ELF-1 (cell line): ENCODE measurements at regions not wholly inside any gene's neighbourhood (a gene's known extent, or its start where the extent isn't known, plus 50 kb on each side); places are given as distances from the start of the nearest gene placed in this dataset.
A peak's percentile ranks its signal among the peaks of the same experiment; 100 is the strongest.

Source experiments
- DNase-seq: peaks from one replicate; pipeline ENCODE4 v3.0.0-alpha.2; 2016; ENCODE audit warnings: low read depth, low spot score

DNA sequence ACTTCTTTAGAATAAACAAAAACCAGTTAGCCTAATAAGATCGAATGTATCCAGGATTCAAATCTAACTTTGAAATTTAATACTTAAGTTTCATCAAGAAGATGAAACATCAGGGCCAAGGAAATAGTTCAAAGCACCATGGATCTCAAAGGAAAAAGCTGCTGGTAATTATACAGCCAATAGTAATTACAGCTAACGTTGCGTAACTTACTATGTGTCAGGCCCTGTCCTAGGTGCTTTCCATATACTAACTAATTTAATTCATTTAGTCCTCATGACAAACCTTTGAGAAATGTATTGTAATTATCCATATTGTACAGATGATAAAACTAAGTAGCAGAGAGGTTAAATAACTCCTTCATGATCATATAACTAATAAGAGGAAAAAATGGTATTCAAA is 598.6 kb downstream of the NYAP2 start:
- no peak for DNase-seq

DNA sequence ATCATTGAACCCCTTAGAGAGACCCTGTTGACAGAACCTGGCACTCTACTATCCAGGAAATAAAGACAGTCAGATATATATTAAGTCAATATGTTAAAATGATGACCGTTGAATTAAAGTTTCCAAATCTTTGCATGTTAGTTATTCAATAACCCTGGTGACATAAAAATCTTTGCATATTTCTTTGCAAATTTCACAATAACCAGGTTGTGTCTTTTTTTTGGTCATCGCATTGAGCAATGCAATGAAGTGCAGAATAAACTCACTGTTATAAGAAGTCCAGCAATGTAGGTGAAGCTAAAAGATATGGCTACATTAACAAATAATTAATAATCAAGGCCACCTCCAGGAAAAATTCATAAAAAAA is 596.9 kb downstream of the NYAP2 start:
- no peak for DNase-seq

- no peak for DNase-seq
These were observed 596.4 kb downstream of the NYAP2 start for GRCh38 chr2:225995796-225996461.

DNA sequence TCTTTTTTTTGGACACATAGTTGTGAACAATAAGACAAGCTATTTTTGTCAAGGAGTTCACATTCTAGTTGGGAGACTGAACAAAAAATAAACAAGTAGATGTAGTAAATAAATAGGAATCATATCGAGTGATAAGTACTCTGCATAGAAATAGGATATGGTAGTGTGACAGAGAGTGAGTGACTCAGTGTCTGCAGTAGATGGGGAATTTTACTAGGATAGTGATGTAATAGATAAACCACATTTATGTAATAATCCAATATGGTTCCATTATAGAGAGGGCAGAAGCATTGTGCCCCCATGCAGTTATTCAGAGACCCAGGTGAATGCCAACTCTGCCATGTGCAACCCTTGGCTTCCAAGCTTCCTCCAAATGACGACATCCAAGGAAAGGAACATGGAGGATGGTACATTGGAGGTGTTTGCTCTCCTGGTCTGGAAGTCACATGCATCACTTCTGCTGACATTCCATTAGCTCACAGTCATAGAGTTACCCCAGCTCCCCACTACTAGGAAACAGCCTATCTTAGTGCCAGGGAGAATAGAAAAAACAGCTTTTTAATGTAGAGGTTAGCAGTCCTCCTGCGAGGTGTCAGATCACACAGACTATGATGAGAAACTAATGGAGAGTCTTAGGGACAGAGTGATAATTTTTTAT is 595.4 kb downstream of the NYAP2 start:
- no peak for DNase-seq

DNA sequence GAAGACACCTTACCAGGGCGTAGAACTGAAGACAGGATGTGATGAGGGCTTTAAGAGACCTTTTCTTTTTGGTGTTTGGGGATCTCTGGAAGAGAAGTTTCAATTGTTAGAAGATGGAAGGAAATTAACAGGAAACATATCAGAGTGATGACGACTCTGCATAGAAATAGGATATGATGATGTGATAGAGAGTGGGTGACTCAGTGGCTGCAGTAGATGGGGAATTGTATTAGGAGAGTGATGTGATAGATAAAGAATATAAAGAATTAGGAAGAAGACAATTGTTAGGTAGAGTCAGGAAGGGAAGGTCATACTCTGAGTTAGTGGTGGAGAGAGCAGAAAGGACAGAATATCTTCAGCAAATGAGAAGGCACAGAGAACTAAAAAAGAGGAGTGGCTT is 593.9 kb downstream of the NYAP2 start:
- DNase-seq = no peak

GRCh38 chr2:225989809-225990208 is 590.3 kb downstream of the NYAP2 start:
- DNase-seq = no peak

DNA sequence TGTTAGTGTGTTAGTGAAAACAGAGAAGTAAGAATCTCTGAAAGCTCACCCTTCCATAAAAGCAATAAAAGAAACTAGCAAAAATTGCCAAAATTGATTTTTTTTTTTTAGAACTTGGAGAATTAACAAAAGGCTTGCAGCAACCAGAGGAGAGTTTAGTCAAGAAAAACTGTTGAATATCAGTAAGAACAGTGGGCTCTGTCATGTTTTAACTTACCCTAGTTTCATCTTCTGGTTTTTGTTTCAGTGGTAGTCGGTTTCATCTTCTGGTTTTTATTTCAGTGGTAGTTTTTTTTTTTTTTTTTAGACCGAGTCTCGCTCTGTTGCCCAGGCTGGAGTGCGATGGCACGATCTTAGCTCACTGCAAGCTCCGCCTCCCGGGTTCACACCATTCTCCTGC is 580.9 kb downstream of the NYAP2 start:
- no peak for DNase-seq

- no peak for DNase-seq
These were observed 571.9 kb downstream of the NYAP2 start for GRCh38 chr2:225971433-225971832.

DNA sequence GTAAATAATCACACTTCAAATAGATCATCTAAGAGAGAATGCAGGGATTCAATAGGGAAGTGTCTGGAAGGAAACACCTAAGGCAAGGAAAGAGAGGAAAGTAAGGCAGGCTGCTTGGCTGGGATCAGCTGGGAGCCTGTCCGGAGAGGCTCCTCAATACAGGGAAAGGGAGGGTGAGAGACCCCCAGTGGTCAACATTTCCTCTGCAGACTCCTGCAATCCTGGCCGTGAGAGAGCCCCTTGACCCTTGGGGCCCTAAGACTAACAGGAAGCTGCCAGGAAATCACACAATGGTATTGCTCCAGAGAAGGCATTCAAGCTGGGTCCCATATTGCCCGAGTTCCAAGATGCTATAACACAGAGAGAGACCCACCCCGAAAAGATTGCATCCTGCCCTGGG is 549.4 kb downstream of the NYAP2 start:
- peak; percentile 11 for DNase-seq

GRCh38 chr2:225938991-225939390 is 539.5 kb downstream of the NYAP2 start:
- DNase-seq = no peak

DNA sequence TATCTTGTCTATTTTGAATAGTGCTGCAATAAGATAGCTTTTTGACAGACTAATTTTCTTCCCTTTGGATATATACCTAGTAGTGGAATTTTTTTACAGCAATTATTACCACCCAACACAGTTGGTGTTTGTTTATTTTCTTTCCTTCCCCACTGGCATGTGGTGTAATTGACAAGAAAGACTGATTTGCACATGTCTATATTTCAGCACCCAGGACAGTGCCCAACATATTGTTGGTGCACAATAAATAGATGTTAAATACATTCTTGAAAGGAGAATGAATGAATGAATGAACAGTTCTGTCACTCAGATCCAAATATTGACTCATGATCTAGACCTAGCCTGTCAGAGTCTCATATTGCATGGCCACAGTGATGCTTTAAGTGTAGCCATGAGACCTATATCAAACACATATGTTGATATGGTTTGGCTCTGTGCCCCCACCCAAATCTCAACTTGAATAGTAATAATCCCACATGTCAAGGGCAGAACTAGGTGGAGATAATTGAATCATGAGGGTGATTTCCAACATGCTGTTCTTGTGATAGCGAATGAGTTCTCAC is 538.2 kb downstream of the NYAP2 start:
- DNase-seq = no peak

- DNase-seq = no peak
These were observed 533.4 kb downstream of the NYAP2 start for GRCh38 chr2:225932811-225933413.

GRCh38 chr2:225930687-225931086 is 531.2 kb downstream of the NYAP2 start:
- no peak for DNase-seq

GRCh38 chr2:225920621-225921220 is 521.2 kb downstream of the NYAP2 start:
- DNase-seq = no peak

DNA sequence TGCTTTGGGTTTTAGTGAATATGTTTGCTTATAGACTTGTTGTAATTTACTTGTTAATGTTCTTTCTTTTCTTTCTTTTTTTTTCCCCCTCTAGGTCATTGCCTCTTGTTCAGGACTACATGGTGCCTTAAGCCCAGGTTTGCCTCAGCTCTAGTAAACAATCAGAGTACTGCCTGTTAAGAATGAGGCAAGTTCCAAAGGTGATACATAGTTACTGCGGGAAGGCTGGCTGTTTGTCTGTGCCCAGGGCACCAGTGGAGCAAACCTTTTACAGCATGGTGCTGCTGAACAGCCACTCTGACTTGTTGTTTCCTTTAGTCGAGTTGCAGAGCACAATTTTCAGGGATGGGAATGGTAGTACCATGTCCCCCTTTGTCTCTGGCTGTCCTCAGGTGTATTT is 517.2 kb downstream of the NYAP2 start:
- no peak for DNase-seq

DNA sequence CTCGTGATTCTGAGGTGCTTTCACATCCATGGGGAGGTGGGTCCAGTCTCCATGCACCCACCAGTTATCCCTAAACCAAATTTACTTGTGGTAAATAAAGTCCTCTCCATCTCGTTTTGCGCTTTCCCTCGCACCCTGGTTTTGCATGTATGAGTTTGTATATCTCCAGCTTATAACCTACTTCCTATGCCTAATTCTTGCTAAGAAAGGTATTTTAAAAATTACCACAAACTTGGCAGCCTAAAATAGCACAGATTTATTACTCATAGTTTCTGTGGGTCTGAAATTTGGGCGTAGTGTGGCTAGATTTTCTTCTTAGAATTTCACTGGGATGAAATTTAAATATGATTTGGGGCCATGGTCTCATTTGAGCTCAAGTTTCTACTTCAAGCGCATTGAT is 511.5 kb downstream of the NYAP2 start:
- DNase-seq = no peak

DNA sequence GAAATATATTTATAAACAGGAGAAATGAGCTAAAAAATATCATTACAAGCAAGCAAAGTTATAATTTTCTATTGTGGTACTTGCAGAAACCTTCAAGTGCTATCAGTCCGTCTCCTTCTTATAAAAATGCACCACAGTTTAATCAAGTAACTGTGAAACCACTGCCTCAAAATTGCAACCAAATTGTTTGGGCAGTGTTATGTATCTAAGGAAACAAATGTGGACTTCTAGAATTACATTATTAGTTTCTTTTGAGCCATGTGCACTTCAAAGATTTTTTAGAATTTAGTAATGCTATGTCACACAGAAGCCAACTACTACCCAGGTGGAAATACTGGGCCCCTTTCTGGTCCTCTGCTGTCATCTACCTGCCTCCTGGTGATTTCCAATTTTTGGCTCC is 495.6 kb downstream of the NYAP2 start:
- no peak for DNase-seq

DNA sequence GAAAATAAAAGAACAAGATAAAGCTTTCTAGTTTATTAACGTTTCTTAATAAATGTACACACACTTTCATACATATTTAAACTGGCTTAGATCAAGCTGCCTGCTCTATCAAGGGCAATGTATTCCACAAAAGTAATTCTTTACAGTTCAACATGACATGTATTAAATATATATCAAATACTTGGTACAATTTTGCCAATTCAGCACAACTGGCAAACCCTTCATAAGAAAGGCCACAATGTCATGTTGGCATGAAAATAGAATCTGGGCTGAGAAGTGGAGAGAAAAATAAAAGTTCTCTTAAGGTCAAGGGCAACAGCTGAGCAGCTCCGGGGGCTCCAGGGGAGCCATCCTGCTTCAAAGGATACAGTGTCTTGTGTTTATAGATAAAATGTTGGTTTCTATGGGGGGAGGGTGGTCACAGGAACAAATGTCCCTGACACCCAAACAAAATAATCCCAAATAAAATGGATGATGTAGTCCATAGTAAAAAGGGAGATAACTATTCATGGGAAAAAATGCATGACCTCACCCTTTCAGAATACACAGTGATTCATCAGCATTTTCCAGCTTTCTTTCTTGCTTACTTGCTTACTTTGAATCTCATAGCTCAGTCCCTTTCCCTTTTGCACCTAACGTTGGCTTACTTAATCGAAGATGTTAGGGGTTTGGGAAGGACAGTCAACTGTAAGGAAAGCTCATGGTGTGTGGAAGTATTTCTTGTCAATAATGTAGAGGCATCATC is 494.9 kb downstream of the NYAP2 start:
- DNase-seq = no peak

DNA sequence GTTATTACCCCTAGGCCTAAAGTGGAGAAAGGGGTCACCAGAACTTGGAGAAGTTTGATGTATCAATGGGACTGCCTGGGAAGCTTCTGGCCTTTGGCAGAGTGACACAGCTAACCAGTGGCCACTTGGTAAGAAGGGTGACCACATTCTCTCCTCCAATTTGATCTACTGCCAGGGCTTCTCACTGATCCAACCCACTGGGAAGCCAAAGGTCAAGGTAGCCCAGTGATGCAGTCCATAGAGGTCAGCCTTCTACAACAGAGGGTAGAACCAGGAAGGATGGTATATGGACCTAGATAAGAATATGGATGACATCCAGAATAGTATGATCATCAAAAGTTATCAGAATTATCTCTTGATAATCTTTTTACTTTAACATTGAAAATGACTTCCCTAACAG is 493.6 kb downstream of the NYAP2 start:
- DNase-seq = no peak

DNA sequence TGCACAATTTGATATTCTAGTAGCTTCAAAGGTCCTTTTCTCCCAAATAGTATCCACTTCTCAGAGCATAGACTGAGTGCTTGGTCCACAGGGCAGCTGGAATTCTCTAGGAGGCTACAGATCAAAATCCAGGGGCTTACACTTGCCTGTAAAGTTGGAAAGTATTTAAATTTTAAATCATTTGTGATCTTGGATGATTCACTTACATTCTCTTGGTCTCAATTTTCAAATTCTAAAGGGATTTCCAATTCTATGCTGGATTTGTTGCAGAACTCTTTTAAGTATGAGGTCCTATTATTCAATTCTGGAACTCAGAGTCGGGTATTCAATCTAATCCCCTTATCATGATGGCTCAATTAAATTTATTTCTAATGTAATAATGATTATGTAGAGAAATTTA is 492.3 kb downstream of the NYAP2 start:
- no peak for DNase-seq

GRCh38 chr2:225891013-225891412 is 491.5 kb downstream of the NYAP2 start:
- no peak for DNase-seq

DNA sequence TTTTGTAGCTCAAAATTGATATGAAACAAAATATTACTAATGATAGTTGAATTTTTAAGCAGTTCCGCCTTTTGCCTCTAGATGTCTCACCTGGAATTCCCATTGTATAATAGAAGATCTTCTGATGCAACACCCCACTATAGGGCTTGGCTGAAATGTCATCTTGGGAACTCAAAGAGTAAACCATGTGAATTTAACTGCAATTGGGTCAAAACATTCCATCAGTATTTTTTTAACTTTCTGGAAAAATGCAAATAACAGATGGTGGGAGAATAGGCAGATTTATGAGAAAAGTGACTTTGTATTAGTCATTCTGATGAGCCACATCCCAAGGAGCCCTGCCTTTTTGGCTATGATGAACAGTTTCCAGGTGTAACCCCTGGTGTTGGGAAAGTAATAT is 489.9 kb downstream of the NYAP2 start:
- no peak for DNase-seq
